Activated CD4-positive, alpha-beta memory T cell treated with anti-CD3 and anti-CD28 coated beads, Interleukin-2, amount 10 ng/mL, durations not matched to agents 7 days and 5 days (primary cell): ENCODE measurements at regions not wholly inside any gene's neighbourhood (a gene's known extent, or its start where the extent isn't known, plus 50 kb on each side); places are given as distances from the start of the nearest gene placed in this dataset.

ENCODE experiments used
- CTCF ChIA-PET: fragments of 350-600 bp; sonication (Branson Sonifier 250); formaldehyde crosslinking; loops from one replicate; lab custom pipeline; 2021; ENCODE audit warnings: antibody characterized with exemption, inconsistent platforms; lab: Charles Lee
- POLR2A ChIA-PET: fragments of 350-600 bp; sonication (Branson Sonifier 250); formaldehyde crosslinking; loops from one replicate; lab custom pipeline; 2021; ENCODE audit warnings: antibody characterized with exemption; lab: Charles Lee
- DNase-seq: peaks from one replicate; pipeline ENCODE4 v3.0.0-alpha.2; 2020
- H3K27ac Mint-ChIP-seq: one replicate; pipeline ENCODE4 v1.8.0; 2021; ENCODE audit warnings: mild to moderate bottlenecking, mixed read lengths
- H3K27me3 Mint-ChIP-seq: one replicate; pipeline ENCODE4 v1.8.0; 2021; ENCODE audit warnings: mixed read lengths
- H3K36me3 Mint-ChIP-seq: one replicate; pipeline ENCODE4 v1.8.0; 2021; ENCODE audit warnings: low read depth, mixed read lengths
- H3K4me1 Mint-ChIP-seq: one replicate; pipeline ENCODE4 v1.8.0; 2021; ENCODE audit warnings: mixed read lengths
- H3K4me3 Mint-ChIP-seq: one replicate; pipeline ENCODE4 v1.8.0; 2021; ENCODE audit warnings: mild to moderate bottlenecking, mixed read lengths
- H3K9me3 Mint-ChIP-seq: one replicate; pipeline ENCODE4 v1.8.0; 2021; ENCODE audit warnings: mixed read lengths

GRCh38 chr5:40167283-40167682, 512.4 kb upstream of the PTGER4 start:
- ChIA-PET CTCF (interaction anchor here (0.7 to 1.3 kb wide), 4 partner anchors 9 to 519 kb away, joined by 3 to 4 read pairs (median 3); no protein-coding TSS in a partner anchor), POLR2A (interaction anchor here (1.1 kb wide), 1 partner anchor 38 kb away, joined by 3 read pairs; no protein-coding TSS in a partner anchor)
- H3K27ac Mint-ChIP-seq = no peak overlapping the region
- no peak for DNase-seq
- no peak overlapping the region for H3K4me3 Mint-ChIP-seq
- peaks cover 2% of the 10 kb centered on the region for H3K4me1 Mint-ChIP-seq
- H3K36me3 Mint-ChIP-seq = peaks cover 5% of the 10 kb centered on the region
- H3K9me3 Mint-ChIP-seq = peaks cover 18% of the 10 kb centered on the region
- no peaks in the 10 kb centered on the region for H3K27me3 Mint-ChIP-seq

- Mint-ChIP-seq H3K9me3 (peaks cover 18% of the 10 kb centered on the region), H3K4me1 (peaks cover 2% of the 10 kb centered on the region), H3K27me3 (no peaks in the 10 kb centered on the region), H3K27ac (no peak overlapping the region), H3K4me3 (no peak overlapping the region), H3K36me3 (peaks cover 5% of the 10 kb centered on the region)
- no peak for DNase-seq
- CTCF ChIA-PET = interaction anchor here (0.7 to 1.3 kb wide), 6 partner anchors 9 to 522 kb away, joined by 3 to 5 read pairs (median 3); no protein-coding TSS in a partner anchor
- POLR2A ChIA-PET = interaction anchor here (1.1 kb wide), 1 partner anchor 39 kb away, joined by 3 read pairs; no protein-coding TSS in a partner anchor
Observed at GRCh38 chr5:40166802-40167201, 512.9 kb upstream of the PTGER4 start.

- no peaks in the 10 kb centered on the region for H3K27me3 Mint-ChIP-seq
- DNase-seq = no peak
- H3K27ac Mint-ChIP-seq = no peak overlapping the region
- no peak overlapping the region for H3K4me3 Mint-ChIP-seq
- ChIA-PET CTCF (interaction anchor here (0.8 to 1.3 kb wide), 6 partner anchors 8 to 523 kb away, joined by 3 to 5 read pairs (median 3); no protein-coding TSS in a partner anchor), POLR2A (interaction anchor here (1.1 kb wide), 1 partner anchor 39 kb away, joined by 3 read pairs; no protein-coding TSS in a partner anchor)
- H3K4me1 Mint-ChIP-seq = peaks cover 2% of the 10 kb centered on the region
- peaks cover 16% of the 10 kb centered on the region for H3K9me3 Mint-ChIP-seq
- H3K36me3 Mint-ChIP-seq = peaks cover 5% of the 10 kb centered on the region
Observed at GRCh38 chr5:40165789-40166728, 513.7 kb upstream of the PTGER4 start.

GRCh38 chr5:40165106-40165788, 514.5 kb upstream of the PTGER4 start:
- CTCF ChIA-PET = interaction anchor here (1.3 kb wide), 1 partner anchor 15 kb away, joined by 3 read pairs; no protein-coding TSS in a partner anchor
- H3K27me3 Mint-ChIP-seq = no peaks in the 10 kb centered on the region
- POLR2A ChIA-PET = no interaction called here
- peaks cover 11% of the 10 kb centered on the region for H3K9me3 Mint-ChIP-seq
- no peak for DNase-seq
- H3K4me1 Mint-ChIP-seq = peaks cover 2% of the 10 kb centered on the region
- peaks cover 5% of the 10 kb centered on the region for H3K36me3 Mint-ChIP-seq
- H3K4me3 Mint-ChIP-seq = no peak overlapping the region
- no peak overlapping the region for H3K27ac Mint-ChIP-seq

- DNase-seq = no peak
- H3K27me3 Mint-ChIP-seq = no peaks in the 10 kb centered on the region
- H3K9me3 Mint-ChIP-seq = peaks cover 5% of the 10 kb centered on the region
- no peak overlapping the region for H3K4me3 Mint-ChIP-seq
- no peak overlapping the region for H3K27ac Mint-ChIP-seq
- no peaks in the 10 kb centered on the region for H3K36me3 Mint-ChIP-seq
- ChIA-PET POLR2A (no interaction called here), CTCF (no interaction called here)
- no peaks in the 10 kb centered on the region for H3K4me1 Mint-ChIP-seq
Observed at GRCh38 chr5:40160435-40160834, 519.3 kb upstream of the PTGER4 start.

GRCh38 chr5:40154194-40154593, 525.5 kb upstream of the PTGER4 start:
- H3K9me3 Mint-ChIP-seq = peaks cover 6% of the 10 kb centered on the region
- DNase-seq = no peak
- H3K4me1 Mint-ChIP-seq = peaks cover 2% of the 10 kb centered on the region
- ChIA-PET CTCF (no interaction called here), POLR2A (no interaction called here)
- no peak overlapping the region for H3K4me3 Mint-ChIP-seq
- no peak overlapping the region for H3K27ac Mint-ChIP-seq
- no peaks in the 10 kb centered on the region for H3K36me3 Mint-ChIP-seq
- H3K27me3 Mint-ChIP-seq = no peaks in the 10 kb centered on the region

- H3K36me3 Mint-ChIP-seq = no peaks in the 10 kb centered on the region
- DNase-seq = no peak
- no peaks in the 10 kb centered on the region for H3K27me3 Mint-ChIP-seq
- H3K27ac Mint-ChIP-seq = no peak overlapping the region
- peaks cover 6% of the 10 kb centered on the region for H3K9me3 Mint-ChIP-seq
- H3K4me1 Mint-ChIP-seq = peaks cover 2% of the 10 kb centered on the region
- ChIA-PET CTCF (interaction anchor here (1.1 kb wide), 1 partner anchor 15 kb away, joined by 3 read pairs; no protein-coding TSS in a partner anchor), POLR2A (no interaction called here)
- H3K4me3 Mint-ChIP-seq = no peak overlapping the region
Observed at GRCh38 chr5:40150896-40151295, 528.8 kb upstream of the PTGER4 start.

GRCh38 chr5:40141896-40142295, 537.8 kb upstream of the PTGER4 start:
- no peak overlapping the region for H3K27ac Mint-ChIP-seq

GRCh38 chr5:40141418-40141817, 538.3 kb upstream of the PTGER4 start:
- Mint-ChIP-seq H3K27ac (no peak overlapping the region), H3K9me3 (peaks cover 5% of the 10 kb centered on the region), H3K4me1 (no peaks in the 10 kb centered on the region), H3K27me3 (no peaks in the 10 kb centered on the region), H3K36me3 (no peaks in the 10 kb centered on the region), H3K4me3 (no peak overlapping the region)
- no peak for DNase-seq
- ChIA-PET CTCF (no interaction called here), POLR2A (no interaction called here)

More at GRCh38 chr5:40141896-40142295, 537.8 kb upstream of the PTGER4 start:
- CTCF ChIA-PET = no interaction called here
- Mint-ChIP-seq H3K9me3 (peaks cover 5% of the 10 kb centered on the region), H3K36me3 (no peaks in the 10 kb centered on the region), H3K27me3 (no peaks in the 10 kb centered on the region), H3K4me3 (no peak overlapping the region), H3K4me1 (no peaks in the 10 kb centered on the region)
- DNase-seq = no peak
- POLR2A ChIA-PET = no interaction called here

- Mint-ChIP-seq H3K27me3 (no peaks in the 10 kb centered on the region), H3K36me3 (no peaks in the 10 kb centered on the region), H3K27ac (no peak overlapping the region), H3K4me3 (no peak overlapping the region), H3K9me3 (peaks cover 4% of the 10 kb centered on the region), H3K4me1 (no peaks in the 10 kb centered on the region)
- no peak for DNase-seq
- ChIA-PET POLR2A (no interaction called here), CTCF (no interaction called here)
Observed at GRCh38 chr5:40137223-40137622, 542.5 kb upstream of the PTGER4 start.

GRCh38 chr5:40134883-40135520, 544.7 kb upstream of the PTGER4 start:
- Mint-ChIP-seq H3K4me3 (no peak overlapping the region), H3K27ac (no peak overlapping the region), H3K9me3 (peaks cover 4% of the 10 kb centered on the region), H3K36me3 (peaks cover 1% of the 10 kb centered on the region), H3K4me1 (no peaks in the 10 kb centered on the region), H3K27me3 (no peaks in the 10 kb centered on the region)
- CTCF ChIA-PET = no interaction called here
- DNase-seq = no peak
- POLR2A ChIA-PET = no interaction called here

GRCh38 chr5:40124367-40124766, 555.3 kb upstream of the PTGER4 start:
- Mint-ChIP-seq H3K27me3 (no peaks in the 10 kb centered on the region), H3K4me1 (peaks cover 11% of the 10 kb centered on the region), H3K4me3 (no peak overlapping the region), H3K36me3 (peaks cover 24% of the 10 kb centered on the region), H3K27ac (no peak overlapping the region), H3K9me3 (peaks cover 49% of the 10 kb centered on the region)
- ChIA-PET CTCF (no interaction called here), POLR2A (no interaction called here)
- no peak for DNase-seq
